Uterus (tissue), 3 donors: ENCODE measurements at regions not wholly inside any gene's neighbourhood (a gene's known extent, or its start where the extent isn't known, plus 50 kb on each side); places are given as distances from the start of the nearest gene placed in this dataset.

Experiments used
- DNase-seq, 2 donors: peaks; one replicate each; pipeline ENCODE4 v3.0.0-alpha.2; 2019 to 2020
- H3K27ac ChIP-seq, 2 donors: fragments of 200-600 bp; sonication (generic); 1 replicate in 1 of 2; 2 replicates in 1 of 2; pipeline ENCODE4 v1.5.1; 2016 to 2018
- H3K27me3 ChIP-seq, 2 donors: fragments of 200-600 bp; sonication (generic); one replicate each; pipeline ENCODE4 v1.5.1; 2018 to 2019; ENCODE audit warnings: control low read depth in 1 of 2
- H3K36me3 ChIP-seq, 2 donors: fragments of 200-600 bp; sonication (generic); one replicate each; pipeline ENCODE4 v1.5.1; 2019; ENCODE audit warnings: control low read depth in 1 of 2
- H3K4me1 ChIP-seq, 2 donors: fragments of 200-600 bp; sonication (generic); one replicate each; pipeline ENCODE4 v1.5.1; 2018 to 2019; ENCODE audit warnings: control low read depth in 1 of 2
- H3K4me3 ChIP-seq, 2 donors: fragments of 200-600 bp; sonication (generic); 1 replicate in 1 of 2; 2 replicates in 1 of 2; pipeline ENCODE4 v1.5.1; 2018 to 2019; ENCODE audit warnings: mild to moderate bottlenecking in 1 of 2
- H3K9me3 ChIP-seq, 2 donors: fragments of 200-600 bp; sonication (generic); one replicate each; pipeline ENCODE4 v1.5.1; 2019; ENCODE audit warnings: control low read depth in 1 of 2
- POLR2A ChIP-seq, 2 donors: fragments of 450-650 bp; IDR thresholded peaks; one replicate each; pipeline ENCODE4 v1.6.1; 2016; ENCODE audit warnings: antibody characterized with exemption in 2 of 2, mild to moderate bottlenecking in 1 of 2, moderate library complexity in 1 of 2
- intact Hi-C: fragments of 100-400 bp; cut with DNase I; formaldehyde crosslinking; loops from one replicate; pipeline ENCODE4 v1.15.1; 2023; ENCODE audit warnings: low total_unique reads
- TF ChIP-seq, protein P1 (sequence below), 4 experiments: fragments of 200-600 bp in 2 of 4; fragments of 450-650 bp in 2 of 4; sonication (generic) in 2 of 4; IDR thresholded peaks; one replicate each; pipeline ENCODE4 v1.5.1; 2016 to 2019; ENCODE audit warnings: antibody characterized with exemption in 4 of 4, mild to moderate bottlenecking in 2 of 4, moderate library complexity in 1 of 4
- donor health status: DM: yes; HTN: yes; CAD: no.

GRCh38 chr1:170836141-170836540, 99.2 kb upstream of the MROH9 start:
- intact Hi-C loops = no loop called here
- TF ChIP-seq, protein P1, sequence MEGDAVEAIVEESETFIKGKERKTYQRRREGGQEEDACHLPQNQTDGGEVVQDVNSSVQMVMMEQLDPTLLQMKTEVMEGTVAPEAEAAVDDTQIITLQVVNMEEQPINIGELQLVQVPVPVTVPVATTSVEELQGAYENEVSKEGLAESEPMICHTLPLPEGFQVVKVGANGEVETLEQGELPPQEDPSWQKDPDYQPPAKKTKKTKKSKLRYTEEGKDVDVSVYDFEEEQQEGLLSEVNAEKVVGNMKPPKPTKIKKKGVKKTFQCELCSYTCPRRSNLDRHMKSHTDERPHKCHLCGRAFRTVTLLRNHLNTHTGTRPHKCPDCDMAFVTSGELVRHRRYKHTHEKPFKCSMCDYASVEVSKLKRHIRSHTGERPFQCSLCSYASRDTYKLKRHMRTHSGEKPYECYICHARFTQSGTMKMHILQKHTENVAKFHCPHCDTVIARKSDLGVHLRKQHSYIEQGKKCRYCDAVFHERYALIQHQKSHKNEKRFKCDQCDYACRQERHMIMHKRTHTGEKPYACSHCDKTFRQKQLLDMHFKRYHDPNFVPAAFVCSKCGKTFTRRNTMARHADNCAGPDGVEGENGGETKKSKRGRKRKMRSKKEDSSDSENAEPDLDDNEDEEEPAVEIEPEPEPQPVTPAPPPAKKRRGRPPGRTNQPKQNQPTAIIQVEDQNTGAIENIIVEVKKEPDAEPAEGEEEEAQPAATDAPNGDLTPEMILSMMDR (IDR thresholded peaks at IDR 0.05) = no peak

DNA sequence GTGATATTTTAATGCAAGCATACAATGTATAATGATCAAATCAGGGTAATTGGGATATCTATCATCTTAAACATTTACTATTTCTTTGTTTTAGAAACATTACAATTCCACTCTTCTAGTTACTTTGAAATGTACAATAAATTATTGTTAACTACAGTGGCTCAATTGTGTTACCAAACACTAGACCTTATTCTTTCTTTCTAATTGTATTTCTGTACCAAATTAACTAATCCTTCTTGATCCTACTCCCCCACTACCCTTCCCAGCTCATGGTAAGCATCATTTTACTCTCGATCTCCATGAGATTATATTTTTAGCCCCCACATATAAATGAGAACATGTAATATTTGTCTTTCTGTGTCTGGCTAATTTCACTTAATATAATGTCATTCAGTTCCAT, 95.0 kb upstream of the MROH9 start:
- no peak overlapping the region for H3K4me3 ChIP-seq
- no peak overlapping the region for H3K27ac ChIP-seq
- H3K36me3 ChIP-seq = no peaks in the 10 kb centered on the region
- no peak for TF ChIP-seq POLR2A (IDR thresholded peaks at IDR 0.05)
- TF ChIP-seq, protein P1 (IDR thresholded peaks at IDR 0.05) = no peak
- no peaks in the 10 kb centered on the region for H3K4me1 ChIP-seq
- no peaks in the 10 kb centered on the region for H3K27me3 ChIP-seq
- intact Hi-C loops = no loop called here
- no peak for DNase-seq
- H3K9me3 ChIP-seq = no peaks in the 10 kb centered on the region

More at GRCh38 chr1:170836141-170836540, 99.2 kb upstream of the MROH9 start:
- Histone ChIP-seq H3K4me3 (no peak overlapping the region), H3K27ac (no peak overlapping the region), H3K4me1 (no peaks in the 10 kb centered on the region), H3K36me3 (no peaks in the 10 kb centered on the region), H3K9me3 (no peaks in the 10 kb centered on the region), H3K27me3 (no peaks in the 10 kb centered on the region)
- no peak for DNase-seq

DNA sequence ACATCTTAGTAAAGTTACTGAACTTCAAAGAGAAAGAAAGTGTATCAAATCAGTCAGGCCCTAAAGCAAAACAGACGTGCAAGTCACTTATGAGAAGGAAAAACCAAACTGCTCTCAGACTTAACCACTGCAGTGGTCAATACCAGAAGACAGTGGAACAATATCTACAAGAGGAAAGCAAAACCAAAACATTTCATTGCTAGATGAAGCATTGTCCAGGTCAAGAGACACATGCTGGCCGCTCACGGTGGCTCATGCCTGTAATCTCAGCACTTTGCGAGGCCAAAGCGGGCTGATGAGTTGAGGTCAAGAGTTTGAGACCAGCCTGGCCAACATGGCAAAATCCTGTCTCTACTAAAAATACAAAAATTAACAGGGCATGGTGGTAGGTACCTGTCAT, 82.0 kb upstream of the MROH9 start:
- DNase-seq = no peak
- H3K9me3 ChIP-seq = no peaks in the 10 kb centered on the region
- intact Hi-C loops = no loop called here
- no peak overlapping the region for H3K27ac ChIP-seq
- TF ChIP-seq, protein P1 (IDR thresholded peaks at IDR 0.05) = no peak
- no peak for TF ChIP-seq POLR2A (IDR thresholded peaks at IDR 0.05)
- H3K36me3 ChIP-seq = no peaks in the 10 kb centered on the region
- H3K27me3 ChIP-seq = no peaks in the 10 kb centered on the region
- H3K4me1 ChIP-seq = no peaks in the 10 kb centered on the region
- H3K4me3 ChIP-seq = no peak overlapping the region

- Histone ChIP-seq H3K27me3 (no peaks in the 10 kb centered on the region), H3K4me3 (no peak overlapping the region), H3K36me3 (no peaks in the 10 kb centered on the region), H3K4me1 (no peaks in the 10 kb centered on the region), H3K9me3 (no peaks in the 10 kb centered on the region), H3K27ac (no peak overlapping the region)
- DNase-seq = no peak
- no peak for TF ChIP-seq POLR2A (IDR thresholded peaks at IDR 0.05)
- TF ChIP-seq, protein P1 (IDR thresholded peaks at IDR 0.05) = no peak
- intact Hi-C loops = no loop called here
These were observed 81.5 kb upstream of the MROH9 start for GRCh38 chr1:170853867-170854266.

GRCh38 chr1:170854677-170855076, 80.7 kb upstream of the MROH9 start:
- TF ChIP-seq, protein P1 (IDR thresholded peaks at IDR 0.05) = no peak
- no peak for TF ChIP-seq POLR2A (IDR thresholded peaks at IDR 0.05)
- Histone ChIP-seq H3K4me3 (no peak overlapping the region), H3K9me3 (no peaks in the 10 kb centered on the region), H3K27ac (no peak overlapping the region), H3K27me3 (no peaks in the 10 kb centered on the region), H3K36me3 (no peaks in the 10 kb centered on the region), H3K4me1 (no peaks in the 10 kb centered on the region)
- intact Hi-C loops = no loop called here
- DNase-seq = no peak
